SU-DHL-6 (cell line): ENCODE measurements at regions not wholly inside any gene's neighbourhood (a gene's known extent, or its start where the extent isn't known, plus 50 kb on each side); places are given as distances from the start of the nearest gene placed in this dataset.

Experiments used
- EZH2phosphoT487 ChIP-seq: fragments of 200-600 bp; sonication (generic), shearing (Covaris generic); conservative IDR thresholded peaks from 2 replicates; pipeline ENCODE4 v1.6.1; 2018; ENCODE audit warnings: mild to moderate bottlenecking, antibody characterized with exemption, low read length, moderate library complexity, mixed read lengths
- TF ChIP-seq, protein P1 (sequence below): fragments of 200-600 bp; sonication (generic); IDR thresholded peaks from one replicate; pipeline ENCODE4 v1.5.1; 2017; ENCODE audit warnings: antibody characterized with exemption, mild to moderate bottlenecking, low read length, moderate library complexity; ENCODE audit not compliant: insufficient read depth, poor library complexity, severe bottlenecking

DNA sequence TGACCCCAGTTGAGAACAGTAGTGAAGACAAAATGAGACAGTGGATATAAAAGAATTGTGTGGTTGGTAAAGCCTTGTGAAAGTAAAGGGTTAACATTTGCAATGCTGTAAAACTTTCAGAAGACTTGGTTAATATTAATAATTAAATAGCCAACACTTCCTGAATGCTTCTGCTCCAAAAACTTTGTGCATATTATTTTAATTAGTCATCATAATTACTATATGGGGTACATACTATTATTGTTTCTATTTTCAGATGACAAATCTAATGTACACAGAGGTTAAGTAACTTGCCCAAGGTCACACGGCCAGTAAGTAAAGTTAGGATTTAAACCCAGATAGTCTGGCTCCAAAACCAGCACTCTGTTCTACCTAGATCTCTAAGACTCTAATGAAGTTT, 291.3 kb downstream of the OGFRL1 start:
- TF ChIP-seq, protein P1, sequence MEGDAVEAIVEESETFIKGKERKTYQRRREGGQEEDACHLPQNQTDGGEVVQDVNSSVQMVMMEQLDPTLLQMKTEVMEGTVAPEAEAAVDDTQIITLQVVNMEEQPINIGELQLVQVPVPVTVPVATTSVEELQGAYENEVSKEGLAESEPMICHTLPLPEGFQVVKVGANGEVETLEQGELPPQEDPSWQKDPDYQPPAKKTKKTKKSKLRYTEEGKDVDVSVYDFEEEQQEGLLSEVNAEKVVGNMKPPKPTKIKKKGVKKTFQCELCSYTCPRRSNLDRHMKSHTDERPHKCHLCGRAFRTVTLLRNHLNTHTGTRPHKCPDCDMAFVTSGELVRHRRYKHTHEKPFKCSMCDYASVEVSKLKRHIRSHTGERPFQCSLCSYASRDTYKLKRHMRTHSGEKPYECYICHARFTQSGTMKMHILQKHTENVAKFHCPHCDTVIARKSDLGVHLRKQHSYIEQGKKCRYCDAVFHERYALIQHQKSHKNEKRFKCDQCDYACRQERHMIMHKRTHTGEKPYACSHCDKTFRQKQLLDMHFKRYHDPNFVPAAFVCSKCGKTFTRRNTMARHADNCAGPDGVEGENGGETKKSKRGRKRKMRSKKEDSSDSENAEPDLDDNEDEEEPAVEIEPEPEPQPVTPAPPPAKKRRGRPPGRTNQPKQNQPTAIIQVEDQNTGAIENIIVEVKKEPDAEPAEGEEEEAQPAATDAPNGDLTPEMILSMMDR: no peak
- TF ChIP-seq EZH2phosphoT487: no peak
